Fibroblast of the conjunctiva (primary cell): ENCODE measurements at regions not wholly inside any gene's neighbourhood (a gene's known extent, or its start where the extent isn't known, plus 50 kb on each side); places are given as distances from the start of the nearest gene placed in this dataset.
"Not testable (repeated sequence)": the region's sequence is repeated elsewhere in the genome, so short reads cannot be mapped to it uniquely, and the experiment has no call there.

Experiments
- DNase-seq: peaks from one replicate; pipeline ENCODE4 v3.0.0-alpha.2; 2010; ENCODE audit warnings: low read depth

- DNase-seq = no peak
These were observed 1059.7 kb downstream of the ZPLD1 start for GRCh38 chr3:103494512-103494911.

- DNase-seq = no peak
These were observed 1060.4 kb downstream of the ZPLD1 start for GRCh38 chr3:103495186-103495585.

GRCh38 chr3:103499132-103499900 is 1064.5 kb downstream of the ZPLD1 start:
- no peak for DNase-seq

- no peak for DNase-seq
These were observed 1065.2 kb downstream of the ZPLD1 start for GRCh38 chr3:103499967-103500366.

GRCh38 chr3:103510760-103511159 is 1075.9 kb downstream of the ZPLD1 start:
- no peak for DNase-seq

- no peak for DNase-seq
These were observed 1077.1 kb downstream of the ZPLD1 start for GRCh38 chr3:103511891-103512290.

- no peak for DNase-seq
These were observed 1077.8 kb downstream of the ZPLD1 start for GRCh38 chr3:103512595-103512994.

- DNase-seq = no peak
These were observed 1078.2 kb downstream of the ZPLD1 start for GRCh38 chr3:103513003-103513402.

- DNase-seq = no peak
These were observed 1080.3 kb downstream of the ZPLD1 start for GRCh38 chr3:103515116-103515515.

GRCh38 chr3:103516950-103517349 is 1082.1 kb downstream of the ZPLD1 start:
- no peak for DNase-seq

- DNase-seq = not testable (repeated sequence)
These were observed 1096.5 kb downstream of the ZPLD1 start for GRCh38 chr3:103531327-103531726.

- no peak for DNase-seq
These were observed 1098.2 kb downstream of the ZPLD1 start for GRCh38 chr3:103532986-103533385.

GRCh38 chr3:103554451-103554850 is 1119.6 kb downstream of the ZPLD1 start:
- DNase-seq = no peak

- DNase-seq = not testable (repeated sequence)
These were observed 1129.3 kb downstream of the ZPLD1 start for GRCh38 chr3:103564116-103564515.

- DNase-seq = no peak
These were observed 1151.0 kb downstream of the ZPLD1 start for GRCh38 chr3:103585809-103586208.

- DNase-seq = no peak
These were observed 1155.0 kb downstream of the ZPLD1 start for GRCh38 chr3:103589770-103590169.

GRCh38 chr3:103600844-103601243 is 1166.0 kb downstream of the ZPLD1 start:
- DNase-seq = no peak

GRCh38 chr3:103601666-103602065 is 1166.9 kb downstream of the ZPLD1 start:
- no peak for DNase-seq

GRCh38 chr3:103609472-103609871 is 1174.7 kb downstream of the ZPLD1 start:
- DNase-seq = no peak

GRCh38 chr3:103613397-103614156 is 1178.8 kb downstream of the ZPLD1 start:
- DNase-seq = no peak

- DNase-seq = no peak
These were observed 1179.9 kb downstream of the ZPLD1 start for GRCh38 chr3:103614719-103615118.

GRCh38 chr3:103617961-103618360 is 1183.1 kb downstream of the ZPLD1 start:
- no peak for DNase-seq

GRCh38 chr3:103624271-103624670 is 1189.5 kb downstream of the ZPLD1 start:
- no peak for DNase-seq
